Activated effector memory CD4-positive, alpha-beta T cell treated with Interleukin-2 at 50 U/mL for 16 hours (primary cell): ENCODE measurements at regions not wholly inside any gene's neighbourhood (a gene's known extent, or its start where the extent isn't known, plus 50 kb on each side); places are given as distances from the start of the nearest gene placed in this dataset.
A peak's percentile ranks its signal among the peaks of the same experiment; 100 is the strongest.

Source experiments
- DNase-seq: peaks from one replicate; pipeline ENCODE4 v3.0.0-alpha.2; 2020

DNA sequence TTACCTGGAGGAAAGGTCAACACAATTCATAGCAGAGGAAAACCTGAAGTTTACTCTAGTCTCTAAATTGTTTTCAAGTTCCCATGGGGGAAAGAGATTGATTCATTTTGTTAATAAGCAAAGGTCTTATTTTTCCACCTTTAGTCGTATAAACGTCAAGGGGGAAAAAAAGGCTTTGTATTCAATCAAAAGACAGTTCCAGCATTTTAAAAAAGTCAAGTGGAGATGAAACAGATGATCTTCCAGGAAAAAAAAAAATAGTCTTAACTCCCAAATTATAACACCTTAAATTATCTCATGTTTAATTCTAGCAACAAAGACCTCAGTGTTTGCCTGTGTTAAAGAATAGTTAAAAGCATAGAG, 140.5 kb downstream of the TOMM20 start:
- no peak for DNase-seq

DNA sequence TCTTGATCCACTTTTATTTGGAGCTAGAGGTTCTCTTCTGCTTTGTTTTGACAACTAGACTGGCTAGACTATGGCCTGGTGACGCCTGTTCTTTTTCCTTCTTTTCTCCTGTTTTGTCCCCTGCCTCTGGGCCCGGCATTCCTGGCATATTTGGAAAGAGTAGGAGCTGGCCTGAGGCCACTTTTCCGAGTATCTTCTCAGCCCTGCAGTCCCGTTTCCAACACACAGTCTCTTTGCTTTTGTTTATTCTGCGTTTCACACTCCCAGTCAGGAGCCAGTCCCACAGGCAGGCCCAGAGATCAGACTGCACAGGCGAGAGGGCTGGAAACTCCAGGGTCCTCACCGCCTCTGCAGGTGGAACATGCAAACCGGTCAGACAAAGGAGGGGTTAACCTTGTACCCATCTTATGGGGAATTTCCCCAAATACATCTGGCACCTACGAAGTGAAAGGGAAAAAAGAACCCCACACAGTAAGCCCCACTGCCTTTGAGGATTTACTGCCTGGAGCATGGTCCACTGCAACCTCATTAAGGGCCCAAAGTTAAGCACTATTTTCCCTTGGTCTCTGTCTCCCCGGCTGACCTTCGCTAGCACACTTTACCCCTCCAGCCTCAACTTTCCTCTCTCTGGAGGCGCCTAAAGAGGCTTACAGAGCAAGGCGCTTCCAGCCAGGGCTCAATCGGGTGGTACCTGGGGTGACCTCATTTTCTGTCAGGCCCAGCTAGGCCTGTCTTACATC, 141.1 kb downstream of the TOMM20 start:
- DNase-seq, result no peak

DNA sequence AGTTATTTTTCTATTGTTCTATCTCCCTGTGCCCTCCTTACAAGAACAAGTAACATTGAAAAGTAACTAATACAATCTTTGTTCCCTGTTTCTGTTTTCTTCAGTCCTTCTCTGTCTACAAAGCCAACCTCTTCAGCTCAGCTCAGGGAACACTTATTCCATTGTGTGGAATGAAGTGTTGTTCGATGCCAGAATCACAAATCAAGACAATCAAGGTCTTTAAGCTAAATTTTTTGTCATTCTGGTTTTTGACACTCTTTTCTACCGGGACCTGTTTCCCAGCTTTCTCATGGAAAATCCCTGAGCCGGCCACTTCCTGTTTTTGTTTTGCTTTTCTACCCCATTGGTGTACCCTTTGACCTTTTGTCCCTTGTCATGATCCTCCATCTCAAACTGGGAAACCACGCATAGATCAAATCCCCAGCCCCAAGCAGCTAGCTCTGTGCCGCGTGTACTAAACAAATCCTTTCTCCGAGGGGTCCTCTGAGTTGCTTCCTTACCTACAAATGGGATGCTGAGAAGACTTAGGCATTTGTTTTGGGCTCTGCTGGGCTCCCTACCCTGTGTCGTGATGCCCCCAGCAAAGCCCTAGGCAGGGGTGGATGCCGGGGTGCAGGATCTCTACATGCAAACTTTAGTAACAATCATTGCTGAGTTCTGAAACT, 141.8 kb downstream of the TOMM20 start:
- no peak for DNase-seq

DNA sequence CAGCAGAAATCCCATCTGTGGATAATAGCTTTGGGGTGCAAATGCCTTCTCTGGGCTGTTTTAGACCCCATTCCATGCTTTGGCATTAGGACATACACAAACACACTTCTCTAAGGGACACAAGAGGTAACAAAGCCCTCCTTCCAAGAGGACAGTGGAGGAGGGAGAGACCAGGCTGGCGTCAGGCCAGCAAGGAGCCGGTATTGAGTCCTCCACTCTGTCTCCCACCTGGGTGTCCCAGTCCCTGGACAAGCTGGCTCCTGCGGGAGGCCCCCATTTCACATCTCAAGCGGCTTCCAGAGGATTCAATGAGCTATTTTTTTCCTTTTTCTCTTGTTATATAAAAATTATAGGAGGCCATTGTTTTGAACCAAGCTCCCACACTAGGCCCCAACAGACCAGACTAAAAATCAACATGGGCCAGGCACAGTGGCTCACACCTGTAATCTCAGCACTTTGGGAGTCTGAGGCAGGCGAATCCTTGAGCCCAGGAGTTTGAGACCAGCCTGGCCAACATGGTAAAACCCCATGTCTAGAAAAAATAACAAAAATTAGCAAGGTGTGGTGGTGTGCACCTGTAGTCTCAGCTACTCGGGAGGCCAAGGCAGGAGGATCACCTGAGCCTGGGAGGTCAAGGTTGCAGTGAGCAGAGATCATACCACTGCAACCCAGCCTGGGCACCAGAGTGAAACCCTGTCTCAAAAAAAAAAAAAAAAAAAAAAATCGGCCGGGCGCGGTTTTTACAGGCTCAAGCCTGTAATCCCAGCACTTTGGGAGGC, 142.9 kb downstream of the TOMM20 start:
- no peak for DNase-seq

DNA sequence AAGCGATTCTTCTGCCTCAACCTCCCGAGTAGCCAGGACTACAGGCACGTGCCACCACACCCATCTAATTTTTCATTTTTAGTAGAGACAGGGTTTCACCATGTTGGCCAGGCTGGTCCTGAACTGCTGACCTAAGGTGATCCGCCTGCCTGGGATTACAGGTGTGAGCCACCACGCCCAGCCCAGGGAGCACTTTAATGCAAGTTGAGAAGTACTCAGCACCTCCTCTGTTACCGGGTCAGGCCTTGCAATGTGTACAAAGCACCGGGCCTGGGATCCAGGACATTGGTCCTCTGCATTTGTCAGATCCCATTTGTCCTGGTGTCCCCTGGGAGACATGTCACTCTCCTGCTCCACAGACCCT, 143.6 kb downstream of the TOMM20 start:
- DNase-seq, result no peak

DNA sequence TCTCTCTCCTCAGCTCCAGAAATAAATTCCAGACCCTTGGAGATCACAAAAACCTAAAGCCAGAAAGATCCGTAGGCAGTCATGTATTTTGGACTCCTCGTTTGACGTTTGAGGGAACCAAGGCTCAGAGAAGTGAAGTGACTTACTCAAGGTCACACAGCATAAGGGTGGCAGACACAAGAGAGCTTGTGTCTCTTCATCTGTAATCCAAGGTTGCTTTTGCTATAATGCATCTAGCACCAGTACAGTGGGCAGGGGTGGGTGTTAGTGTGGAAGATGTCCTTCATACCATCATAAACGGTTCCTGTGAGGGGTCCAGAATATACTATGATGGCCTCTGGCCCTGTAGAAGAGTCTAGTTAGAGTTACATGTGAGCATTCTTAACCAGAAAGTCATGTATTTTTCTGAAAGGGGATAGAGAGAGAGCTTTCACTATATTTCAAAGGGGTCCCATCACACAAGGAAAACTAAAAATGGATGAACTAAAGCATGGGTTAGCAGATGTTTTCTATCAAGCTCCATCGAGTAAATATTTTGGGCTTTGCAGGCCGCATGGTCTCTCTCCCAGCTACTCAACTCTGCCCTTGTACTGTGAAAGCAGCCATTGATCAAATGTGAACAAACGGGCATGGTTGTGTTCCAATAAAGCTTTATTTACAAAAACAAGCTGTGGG, 144.9 kb downstream of the TOMM20 start:
- DNase-seq, result no peak

DNA sequence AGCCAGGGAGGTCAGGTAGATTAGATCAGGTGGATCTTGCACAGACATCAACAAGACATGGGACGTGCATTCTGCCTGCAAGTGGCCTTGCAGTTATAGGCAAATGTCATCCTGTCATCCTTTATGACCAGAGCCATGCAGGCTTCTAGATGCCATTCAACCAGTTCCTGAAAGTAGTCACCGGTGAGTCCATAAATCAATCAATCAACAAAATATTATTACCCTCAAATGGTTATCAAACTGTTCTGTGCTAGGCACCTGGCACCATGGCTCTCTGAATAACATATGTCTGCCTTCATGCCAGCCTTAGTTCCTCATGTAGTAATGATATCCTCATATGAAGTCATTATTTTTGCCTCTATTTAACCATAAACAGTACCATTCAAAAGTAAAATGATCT, 146.9 kb downstream of the TOMM20 start:
- DNase-seq, result no peak

DNA sequence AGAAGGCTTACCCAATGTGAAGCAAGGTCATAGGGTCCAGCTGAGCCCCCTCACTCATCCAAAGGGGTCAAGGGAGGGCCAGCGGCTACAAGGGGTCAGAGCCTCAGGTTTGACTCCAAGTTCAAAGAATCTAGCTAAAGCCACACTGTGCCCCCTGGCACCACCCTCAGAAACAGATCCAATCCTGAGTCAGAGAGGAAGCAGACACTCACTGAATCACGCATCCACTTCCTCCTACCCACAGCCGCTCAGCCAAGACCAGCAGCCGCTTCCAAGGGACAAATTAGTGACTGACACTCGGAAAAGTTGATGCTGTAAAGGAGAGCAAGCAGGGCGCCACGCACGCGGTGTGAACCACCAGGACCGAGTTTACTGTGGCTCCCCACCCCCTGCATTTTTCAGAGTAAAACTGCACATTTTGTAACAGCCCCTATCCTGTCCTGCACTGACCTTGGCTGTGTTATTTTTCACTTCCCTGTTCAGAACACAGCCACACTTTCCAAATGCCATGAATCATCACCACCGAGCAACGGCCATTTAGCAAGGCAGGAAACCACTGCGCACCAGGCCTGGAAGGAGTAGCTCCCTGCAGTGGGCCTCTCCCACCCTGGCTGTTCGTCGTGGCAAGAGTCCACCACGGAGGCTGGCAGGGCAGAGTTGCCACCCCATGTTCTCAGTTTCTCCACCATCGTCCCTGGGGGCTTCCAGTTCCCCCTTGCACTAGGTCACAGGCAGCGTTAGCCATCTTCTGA, 147.8 kb downstream of the TOMM20 start:
- DNase-seq, result peak; percentile 48

DNA sequence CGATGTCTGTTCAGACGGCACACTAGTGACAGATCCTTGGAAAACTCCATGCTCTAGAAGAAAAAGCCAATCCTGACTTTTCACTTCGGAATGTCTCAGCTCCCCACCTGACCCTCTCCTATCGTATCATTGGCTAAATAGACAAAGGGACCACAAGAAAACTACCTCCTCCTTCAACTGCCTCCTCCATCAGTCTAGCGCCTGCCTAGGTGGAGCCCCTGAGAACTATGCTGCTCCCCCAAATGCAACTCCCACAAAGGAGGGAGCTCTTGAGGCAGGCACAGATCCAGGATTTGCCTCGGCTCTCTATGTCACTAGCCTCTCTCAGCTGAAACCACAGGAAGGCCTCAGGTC, 148.4 kb downstream of the TOMM20 start:
- DNase-seq, result no peak

DNA sequence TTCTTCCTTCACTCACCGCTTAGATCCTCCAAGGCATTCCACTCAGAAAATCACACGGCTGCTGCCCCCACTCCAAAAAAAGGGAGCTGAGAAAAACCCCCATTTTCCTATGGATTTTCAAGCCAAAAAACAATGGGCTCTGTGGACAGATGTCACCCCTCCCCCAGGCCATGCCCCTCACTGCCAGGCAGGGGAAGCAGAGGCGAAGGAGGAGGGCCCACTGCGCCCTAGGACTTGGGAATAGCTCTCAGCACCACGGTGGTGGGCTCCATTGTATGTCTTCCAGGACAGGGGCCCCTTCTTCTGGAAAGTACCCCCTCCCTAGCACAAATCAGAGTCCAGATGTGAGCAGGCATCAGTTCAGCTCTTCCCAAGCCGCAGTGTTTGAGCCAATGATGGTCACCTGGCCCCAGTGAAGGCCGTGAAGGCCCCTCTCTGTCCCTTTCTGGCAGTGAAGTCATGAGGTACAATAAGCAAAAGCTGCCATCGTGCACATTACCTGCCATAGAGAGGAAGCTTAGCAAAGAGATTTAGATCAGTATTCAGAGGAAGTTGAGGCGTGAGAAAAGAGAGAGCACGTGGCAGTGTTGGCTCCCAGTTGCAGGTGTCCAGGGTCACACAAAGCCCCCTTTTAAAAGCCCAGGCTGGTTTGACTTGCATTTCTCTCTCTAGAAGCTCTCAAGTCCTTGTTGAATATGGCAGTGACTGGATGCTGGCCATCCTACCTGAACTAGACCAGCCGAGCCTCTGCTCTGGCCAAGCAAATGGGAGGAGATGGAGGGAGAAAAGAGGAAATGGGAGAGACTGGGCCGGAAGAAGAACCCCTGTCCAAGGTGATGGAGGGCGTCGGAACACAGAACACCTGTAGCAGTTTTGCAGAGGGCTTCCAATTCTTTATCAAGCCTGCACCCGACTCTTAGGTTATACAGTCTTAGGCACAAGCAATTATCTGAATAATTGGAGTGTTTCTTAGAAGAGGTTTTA, 149.0 kb downstream of the TOMM20 start:
- DNase-seq, result no peak

DNA sequence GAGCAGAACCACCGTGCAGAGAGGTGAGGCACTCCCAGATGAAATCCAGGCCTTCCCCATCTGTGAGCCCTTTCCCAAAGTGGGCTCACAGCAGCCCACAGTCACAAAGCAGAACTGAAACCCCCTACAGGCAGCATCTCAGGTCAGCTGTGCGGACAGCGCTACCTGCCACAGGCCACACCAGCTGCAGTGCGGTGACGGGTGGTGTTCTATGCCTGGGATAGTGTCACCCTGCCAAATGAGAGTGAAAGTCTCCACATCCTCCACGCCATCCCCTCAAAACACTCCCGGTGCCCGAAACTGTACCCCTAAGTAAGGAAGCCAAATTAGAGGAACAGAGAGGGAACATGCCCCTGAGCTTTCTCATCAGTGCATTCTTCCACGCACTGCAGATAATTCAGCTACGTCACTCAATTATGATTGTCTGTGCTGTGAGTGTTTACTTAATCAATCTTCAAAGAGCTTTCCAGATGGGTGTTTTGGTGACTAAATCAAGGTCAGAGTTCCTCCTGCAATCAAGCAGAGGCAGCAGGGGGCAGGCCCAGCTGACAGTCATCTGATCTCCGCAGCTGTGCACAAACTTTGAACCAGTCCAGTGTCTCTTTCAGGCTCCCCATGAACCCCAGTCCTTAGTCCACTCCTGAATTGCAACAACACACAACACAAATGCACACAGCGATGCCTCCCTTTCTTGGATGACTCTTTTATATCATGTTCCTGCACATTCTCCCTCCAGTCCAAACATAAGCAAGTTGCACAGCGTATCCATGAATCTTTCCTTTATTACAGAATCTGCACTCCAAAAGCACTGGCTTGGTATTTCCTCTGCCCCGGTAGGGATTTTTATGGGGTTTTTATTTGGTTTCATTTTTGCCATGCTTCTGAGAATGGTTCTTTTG, 150.0 kb downstream of the TOMM20 start:
- DNase-seq, result peak; percentile 51

DNA sequence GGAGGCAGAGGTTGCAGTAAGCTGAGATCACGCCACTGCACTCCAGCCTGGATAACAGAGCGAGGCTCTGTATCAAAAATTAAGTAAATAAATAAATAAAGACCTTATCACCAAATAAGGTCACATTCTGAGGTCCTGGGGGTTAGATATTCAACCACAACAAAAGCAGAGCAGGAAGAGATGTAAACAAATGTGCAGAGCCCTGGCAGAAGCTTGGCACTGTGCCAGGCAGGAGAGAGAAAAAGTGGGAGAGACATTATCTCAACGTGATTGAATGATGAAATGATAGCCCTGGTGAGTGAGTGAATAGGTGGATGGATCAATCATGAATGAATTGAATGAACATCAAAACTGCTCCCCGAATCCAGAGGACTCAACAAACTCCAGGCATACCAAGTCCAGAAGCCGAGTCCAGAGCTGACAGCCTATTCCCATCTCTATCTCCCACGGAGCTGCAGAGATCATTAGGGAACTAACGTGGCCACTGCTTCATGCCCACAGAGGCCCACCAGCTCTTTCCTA, 150.7 kb downstream of the TOMM20 start:
- no peak for DNase-seq

DNA sequence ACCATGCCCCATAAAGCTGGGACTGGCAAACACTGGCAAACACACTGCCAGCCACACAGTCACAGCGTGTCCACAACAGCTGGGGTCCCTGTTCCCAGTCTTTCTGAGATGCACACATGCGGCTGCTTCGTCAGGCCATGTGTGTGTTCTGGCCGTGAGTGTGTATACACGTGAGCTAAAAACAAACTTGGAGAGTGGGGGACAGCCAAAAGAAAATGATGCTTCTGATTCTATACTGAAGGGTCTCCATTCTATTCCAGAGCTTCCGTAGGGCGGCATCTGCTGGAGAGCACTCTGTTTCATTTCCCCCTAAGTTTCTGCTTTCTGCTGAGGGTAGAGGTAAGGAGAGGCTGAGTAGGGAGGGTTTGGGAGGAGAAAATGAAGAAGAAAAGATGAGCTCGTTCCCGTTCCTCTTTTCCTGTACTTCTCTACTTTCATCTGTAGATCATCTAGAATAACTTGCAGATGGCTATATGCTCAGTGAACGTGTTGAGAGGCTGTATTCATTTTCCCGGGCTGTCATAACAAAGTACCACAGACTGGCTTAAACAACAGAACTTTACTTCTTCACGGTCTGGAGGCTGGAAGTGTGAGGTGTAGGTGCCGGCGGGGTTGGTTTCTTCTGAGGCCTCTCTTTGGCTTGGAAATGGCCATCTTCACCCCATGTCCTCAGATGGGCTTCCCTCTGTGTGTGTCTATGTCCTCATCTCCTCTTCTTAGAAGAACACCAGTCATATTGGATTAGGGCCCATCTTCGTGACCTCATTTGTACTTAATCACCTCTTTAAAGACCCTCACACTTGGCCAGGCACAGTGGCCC, 151.6 kb downstream of the TOMM20 start:
- no peak for DNase-seq

DNA sequence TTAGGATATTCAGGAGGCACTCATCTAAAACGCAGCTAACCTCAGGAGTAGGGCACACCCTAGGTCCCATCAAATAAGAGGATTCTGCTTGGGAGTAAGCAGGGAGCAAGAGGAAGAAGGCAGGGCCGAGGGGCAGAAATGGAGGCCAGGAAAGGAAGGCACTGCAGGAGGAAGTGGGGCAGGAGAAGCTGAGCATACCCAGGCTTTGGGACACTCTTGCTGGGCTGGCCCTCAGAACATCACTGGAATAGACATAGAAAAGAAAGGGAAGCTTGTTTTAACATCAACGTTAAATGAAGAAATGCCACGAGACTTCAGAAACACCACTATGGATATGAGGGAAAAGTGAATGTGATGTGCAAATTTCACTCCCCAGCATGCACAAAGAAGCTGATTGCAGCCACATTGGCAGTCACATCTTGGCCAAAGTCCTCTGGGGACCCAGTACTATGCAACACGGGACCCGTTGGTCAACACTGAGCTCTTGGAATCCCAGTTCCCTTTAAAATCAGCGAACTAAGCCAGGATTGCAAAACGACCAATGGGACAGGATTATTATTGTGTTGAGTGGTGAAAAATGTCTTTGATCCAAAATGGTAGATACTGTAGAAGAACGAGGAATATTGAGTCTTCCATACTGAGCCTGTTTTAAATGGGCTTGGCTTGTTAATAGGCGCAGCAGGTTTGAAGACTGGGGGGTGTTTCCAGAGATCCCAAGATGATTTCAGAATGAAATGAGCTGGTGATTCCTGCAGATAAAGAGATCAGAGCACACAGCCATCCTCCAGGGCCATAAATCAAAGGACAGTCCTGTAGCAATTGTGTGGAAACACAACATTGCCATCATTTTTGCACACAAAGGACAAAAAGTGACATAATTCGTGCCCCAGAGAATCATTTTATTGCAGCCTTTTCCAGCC, 152.4 kb downstream of the TOMM20 start:
- DNase-seq, result no peak

DNA sequence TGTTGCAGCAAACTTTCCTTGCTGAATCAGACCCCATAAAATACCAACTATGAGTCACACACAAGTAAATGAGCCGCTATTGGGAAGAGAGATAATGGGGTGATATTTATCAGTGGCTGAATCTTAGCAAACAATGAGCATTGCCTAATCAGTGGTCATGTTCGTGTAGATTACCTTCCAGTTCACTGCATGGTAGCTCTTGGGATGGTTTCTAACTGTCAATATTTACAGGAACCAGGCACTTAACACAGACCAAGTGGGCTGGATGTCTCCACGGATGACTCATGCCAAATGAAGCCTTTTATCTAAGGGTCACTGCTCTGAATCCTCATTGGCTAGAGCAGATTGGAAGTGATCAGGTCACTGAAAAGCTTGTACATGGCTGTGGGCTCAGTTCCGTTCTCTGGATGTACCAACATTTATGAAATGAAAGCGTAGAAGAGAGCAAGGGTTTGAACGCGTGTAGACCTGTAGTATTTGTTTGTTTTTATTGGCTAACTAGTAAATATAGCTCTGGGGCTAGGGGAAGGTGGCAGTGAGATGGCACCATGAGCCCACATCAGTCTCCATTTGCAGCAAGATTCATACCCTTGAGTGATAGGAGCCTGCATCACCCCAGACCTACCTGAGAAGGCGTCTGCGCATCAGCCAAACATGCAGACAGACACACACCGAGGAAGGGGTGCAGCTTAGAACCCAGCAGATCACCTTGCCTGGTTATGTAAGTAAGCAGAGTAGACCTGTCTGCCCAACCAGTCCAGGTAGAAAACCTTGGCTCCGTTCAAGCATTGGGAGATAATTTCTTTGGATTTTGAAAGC, 153.3 kb downstream of the TOMM20 start:
- no peak for DNase-seq

DNA sequence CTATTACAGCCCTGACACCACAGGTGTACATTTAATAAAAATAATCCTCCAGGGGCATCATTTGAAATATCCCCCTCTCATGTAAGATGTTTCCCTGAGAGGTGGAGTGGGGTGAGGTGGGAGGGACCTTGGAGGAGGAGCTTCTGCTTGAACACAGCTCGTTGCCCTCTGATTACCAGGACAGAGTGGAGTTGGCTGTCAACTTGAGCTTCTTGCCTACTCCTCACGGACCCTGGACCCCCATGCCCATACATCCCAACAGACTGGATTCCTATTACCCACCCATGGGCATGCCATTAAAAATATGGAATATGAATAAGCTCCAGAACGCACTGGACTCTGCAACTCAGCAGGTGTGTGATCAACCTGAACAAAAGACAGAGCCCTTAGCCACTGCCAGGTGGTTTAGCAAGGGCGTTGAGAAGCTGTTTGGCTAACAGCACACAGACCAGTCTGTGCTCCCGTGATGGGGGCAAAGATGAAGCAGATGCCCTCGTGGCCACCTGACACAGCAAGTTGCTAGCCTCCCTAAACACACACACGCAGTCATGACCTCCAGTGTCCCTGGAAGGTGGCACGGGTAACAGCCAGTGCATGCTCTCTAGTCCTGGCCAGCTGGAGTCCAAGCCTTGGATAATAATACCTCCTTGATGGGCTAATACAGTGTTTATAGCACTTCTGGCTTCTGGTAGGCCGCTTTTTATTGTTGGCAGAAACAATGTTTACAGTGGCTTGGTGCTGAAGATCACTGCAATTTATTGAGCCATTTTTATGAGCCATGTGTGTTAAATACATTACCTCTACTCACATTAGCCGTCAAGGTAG, 155.0 kb downstream of the TOMM20 start:
- no peak for DNase-seq
